ENCODE measurements at regions not wholly inside any gene's neighbourhood (a gene's known extent, or its start where the extent isn't known, plus 50 kb on each side); places are given as distances from the start of the nearest gene placed in this dataset.
"Not testable (repeated sequence)": the region's sequence is repeated elsewhere in the genome, so short reads cannot be mapped to it uniquely, and the experiment has no call there.

DNA sequence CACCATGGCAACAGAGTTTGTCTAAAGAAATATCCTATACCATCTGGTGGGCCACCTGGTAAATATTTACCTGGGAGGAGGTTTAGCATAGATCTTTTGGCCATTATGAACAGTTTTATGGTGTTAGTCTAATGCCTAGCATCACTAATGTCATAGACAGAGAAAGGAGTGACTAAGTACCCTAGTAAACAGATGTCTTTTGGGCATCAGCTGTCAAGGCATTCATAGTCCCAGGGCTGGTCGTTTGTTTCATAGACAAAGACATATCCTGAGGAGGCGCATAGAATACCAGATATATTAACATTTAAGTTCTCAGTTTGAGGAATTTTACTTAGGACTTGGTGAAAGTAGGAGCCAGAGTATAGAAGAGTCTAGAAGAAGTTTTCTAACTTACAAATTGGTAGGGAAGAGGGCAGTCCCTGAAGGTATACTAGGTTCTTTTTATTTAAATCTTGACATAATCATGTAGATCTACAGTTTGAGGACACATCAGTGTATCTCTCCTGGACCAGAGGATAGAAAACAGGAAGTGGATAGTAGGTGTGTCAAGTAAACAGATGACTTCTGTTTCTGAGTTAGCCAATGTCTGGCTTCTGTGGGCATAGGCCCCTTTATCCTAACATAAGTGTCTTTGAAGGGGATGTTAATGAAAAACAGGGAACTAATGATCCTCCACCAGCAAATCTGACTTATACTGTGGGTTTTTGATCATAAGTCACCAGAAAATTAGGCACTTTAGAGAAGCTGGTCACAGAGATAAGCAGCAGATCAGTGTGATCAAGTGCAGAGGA lies 105.0 kb upstream of the PRSS3 start:
- TF ChIP-seq POLR2AphosphoS5 (IDR thresholded peaks at IDR 0.05): no peak
- no peak for TF ChIP-seq POLR2A (IDR thresholded peaks at IDR 0.05)
- TF ChIP-seq, protein P1, sequence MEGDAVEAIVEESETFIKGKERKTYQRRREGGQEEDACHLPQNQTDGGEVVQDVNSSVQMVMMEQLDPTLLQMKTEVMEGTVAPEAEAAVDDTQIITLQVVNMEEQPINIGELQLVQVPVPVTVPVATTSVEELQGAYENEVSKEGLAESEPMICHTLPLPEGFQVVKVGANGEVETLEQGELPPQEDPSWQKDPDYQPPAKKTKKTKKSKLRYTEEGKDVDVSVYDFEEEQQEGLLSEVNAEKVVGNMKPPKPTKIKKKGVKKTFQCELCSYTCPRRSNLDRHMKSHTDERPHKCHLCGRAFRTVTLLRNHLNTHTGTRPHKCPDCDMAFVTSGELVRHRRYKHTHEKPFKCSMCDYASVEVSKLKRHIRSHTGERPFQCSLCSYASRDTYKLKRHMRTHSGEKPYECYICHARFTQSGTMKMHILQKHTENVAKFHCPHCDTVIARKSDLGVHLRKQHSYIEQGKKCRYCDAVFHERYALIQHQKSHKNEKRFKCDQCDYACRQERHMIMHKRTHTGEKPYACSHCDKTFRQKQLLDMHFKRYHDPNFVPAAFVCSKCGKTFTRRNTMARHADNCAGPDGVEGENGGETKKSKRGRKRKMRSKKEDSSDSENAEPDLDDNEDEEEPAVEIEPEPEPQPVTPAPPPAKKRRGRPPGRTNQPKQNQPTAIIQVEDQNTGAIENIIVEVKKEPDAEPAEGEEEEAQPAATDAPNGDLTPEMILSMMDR (IDR thresholded peaks at IDR 0.05): no peak
- no peak for TF ChIP-seq EP300 (IDR thresholded peaks at IDR 0.05)
- 67% methylated on average over 2 of the region's 2 CpGs for WGBS
- DNase-seq (ENCODE audit: low spot score in 2 of 2): no peak
- H3K4me3 ChIP-seq: no peak overlapping the region
- no peaks in the 10 kb centered on the region for H3K9me3 ChIP-seq
- H3K4me1 ChIP-seq: no peaks in the 10 kb centered on the region
- H3K27me3 ChIP-seq: peaks cover 3% of the 10 kb centered on the region
- H3K36me3 ChIP-seq: no peaks in the 10 kb centered on the region
- no peak overlapping the region for H3K27ac ChIP-seq

DNA sequence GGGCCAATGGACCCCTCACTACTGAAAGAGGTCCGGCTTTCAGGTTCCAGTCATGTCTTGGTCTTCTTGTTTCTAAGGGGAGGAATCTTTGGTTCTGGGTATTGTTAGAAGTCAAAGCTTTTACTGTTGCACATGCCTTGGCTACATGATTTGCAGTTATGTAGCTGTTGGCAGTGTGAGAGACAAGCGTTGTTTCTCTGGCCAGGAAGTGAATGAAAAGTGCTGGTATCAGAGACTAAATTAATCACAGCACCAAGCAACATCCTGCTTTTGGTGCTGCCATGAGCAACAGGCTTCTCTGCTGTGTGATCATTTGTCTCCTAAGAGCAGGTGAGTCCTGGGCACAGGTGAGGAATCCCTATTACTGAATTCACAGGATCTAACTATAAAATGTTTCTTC lies 100.1 kb upstream of the PRSS3 start:
- WGBS: 83% methylated on average over 2 of the region's 2 CpGs
- no peak for TF ChIP-seq EP300 (IDR thresholded peaks at IDR 0.05)
- TF ChIP-seq POLR2A (IDR thresholded peaks at IDR 0.05): no peak
- no peak for TF ChIP-seq POLR2AphosphoS5 (IDR thresholded peaks at IDR 0.05)
- TF ChIP-seq, protein P1 (IDR thresholded peaks at IDR 0.05): no peak

DNA sequence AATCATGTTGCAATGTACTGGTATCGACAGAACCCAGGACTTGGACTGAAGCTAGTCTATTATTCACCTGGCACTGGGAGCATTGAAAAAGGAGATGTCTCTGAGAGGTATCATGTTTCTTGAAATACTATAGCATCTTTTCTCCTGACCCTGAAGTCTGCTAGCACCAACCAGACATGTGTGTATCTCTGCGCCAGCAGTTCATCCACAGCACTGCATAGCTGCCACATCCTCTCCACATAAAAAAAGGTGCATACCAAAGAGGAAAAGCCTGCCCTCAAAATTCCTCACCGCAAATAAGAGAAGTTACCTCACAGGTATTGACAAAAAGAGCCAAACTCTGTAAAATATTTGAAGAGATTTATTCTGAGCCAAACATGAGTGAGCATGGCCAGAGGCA lies 99.5 kb upstream of the PRSS3 start:
- no peak overlapping the region for H3K27ac ChIP-seq
- no peak overlapping the region for H3K4me3 ChIP-seq
- no peaks in the 10 kb centered on the region for H3K4me1 ChIP-seq
- H3K27me3 ChIP-seq: peaks cover 3% of the 10 kb centered on the region
- DNase-seq (ENCODE audit: low spot score in 2 of 2): no peak
- no peak for TF ChIP-seq POLR2AphosphoS5 (IDR thresholded peaks at IDR 0.05)
- TF ChIP-seq EP300 (IDR thresholded peaks at IDR 0.05): no peak
- TF ChIP-seq, protein P1 (IDR thresholded peaks at IDR 0.05): no peak
- no peak for TF ChIP-seq POLR2A (IDR thresholded peaks at IDR 0.05)
- H3K9me3 ChIP-seq: no peaks in the 10 kb centered on the region
- no peaks in the 10 kb centered on the region for H3K36me3 ChIP-seq
- WGBS: 96% methylated on average over 3 of the region's 3 CpGs

More for the DNA sequence above, 100.1 kb upstream of the PRSS3 start:
- no peak for DNase-seq (ENCODE audit: low spot score in 2 of 2)
- Histone ChIP-seq H3K27me3 (peaks cover 3% of the 10 kb centered on the region), H3K4me3 (no peak overlapping the region), H3K9me3 (no peaks in the 10 kb centered on the region), H3K36me3 (no peaks in the 10 kb centered on the region), H3K4me1 (no peaks in the 10 kb centered on the region), H3K27ac (no peak overlapping the region)

DNA sequence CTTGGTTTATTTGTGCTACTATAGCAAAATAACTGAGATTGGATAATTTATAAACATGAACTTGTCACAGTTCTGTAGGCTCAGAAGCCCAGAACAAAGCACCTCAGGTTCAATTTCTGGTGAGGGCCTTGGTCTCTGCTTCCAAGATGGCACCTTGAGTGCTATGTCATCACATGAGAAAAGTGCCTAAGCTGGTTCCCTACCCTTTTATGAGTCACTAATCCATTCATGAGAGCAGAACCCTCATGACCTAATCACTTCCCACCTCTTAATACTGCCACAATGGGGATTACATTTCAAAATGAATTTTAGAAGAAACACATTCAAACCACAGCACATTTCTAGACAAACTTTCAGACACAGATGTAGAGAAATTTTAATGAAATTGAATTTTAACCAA lies 98.2 kb upstream of the PRSS3 start:
- Histone ChIP-seq H3K9me3 (no peaks in the 10 kb centered on the region), H3K4me3 (no peak overlapping the region)

DNA sequence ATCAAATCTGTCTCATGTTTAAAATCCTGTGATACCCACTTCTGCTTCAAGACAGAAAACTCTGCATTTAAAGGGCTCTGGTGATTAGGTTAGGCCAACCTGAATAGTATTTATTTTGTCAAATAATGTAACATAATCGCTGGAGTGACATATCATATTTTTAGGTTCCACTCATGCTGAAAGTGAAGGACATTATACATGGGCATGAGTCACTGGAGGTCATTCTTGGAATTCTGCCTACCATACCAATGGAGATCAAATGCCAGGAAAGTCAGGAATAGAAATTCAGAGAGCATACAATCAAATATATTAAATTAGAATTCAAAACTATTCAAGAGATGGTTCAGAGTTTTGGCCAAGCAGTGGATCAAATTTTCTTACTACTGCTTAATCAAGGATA lies 97.1 kb upstream of the PRSS3 start:
- no peak for TF ChIP-seq POLR2A (IDR thresholded peaks at IDR 0.05)
- TF ChIP-seq POLR2AphosphoS5 (IDR thresholded peaks at IDR 0.05): no peak
- no peak for TF ChIP-seq EP300 (IDR thresholded peaks at IDR 0.05)
- TF ChIP-seq, protein P1 (IDR thresholded peaks at IDR 0.05): no peak
- Histone ChIP-seq H3K4me3 (no peak overlapping the region), H3K27me3 (peaks cover 3% of the 10 kb centered on the region), H3K4me1 (no peaks in the 10 kb centered on the region), H3K27ac (no peak overlapping the region), H3K36me3 (no peaks in the 10 kb centered on the region), H3K9me3 (no peaks in the 10 kb centered on the region)
- no peak for DNase-seq (ENCODE audit: low spot score in 2 of 2)
- WGBS: 87% methylated on average over 1 of the region's 1 CpG

More for the DNA sequence above, 98.2 kb upstream of the PRSS3 start:
- Histone ChIP-seq H3K36me3 (no peaks in the 10 kb centered on the region), H3K27ac (no peak overlapping the region), H3K4me1 (no peaks in the 10 kb centered on the region), H3K27me3 (peaks cover 3% of the 10 kb centered on the region)
- TF ChIP-seq EP300 (IDR thresholded peaks at IDR 0.05) (no peak), POLR2A (IDR thresholded peaks at IDR 0.05) (no peak), POLR2AphosphoS5 (IDR thresholded peaks at IDR 0.05) (no peak)
- TF ChIP-seq, protein P1 (IDR thresholded peaks at IDR 0.05): no peak
- DNase-seq (ENCODE audit: low spot score in 2 of 2): no peak

DNA sequence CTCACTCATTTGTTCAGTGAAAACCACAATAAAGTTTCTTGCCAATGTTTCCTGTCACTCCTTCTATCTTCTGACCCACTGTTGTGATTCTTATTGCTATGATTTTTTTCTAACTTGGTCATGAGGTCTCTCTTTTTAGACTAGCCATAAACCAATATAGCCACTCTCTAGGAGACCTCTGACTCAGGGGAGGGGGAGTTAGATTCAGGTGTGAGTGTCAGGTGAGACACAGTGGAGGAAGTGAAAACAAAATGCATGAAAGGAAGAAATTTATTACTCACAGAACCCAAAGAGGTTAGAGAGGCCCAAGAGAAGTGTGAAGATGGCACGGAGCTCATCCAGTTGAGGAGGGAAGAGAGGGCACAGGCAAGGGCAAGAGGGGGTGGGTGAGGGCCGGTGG lies 94.4 kb upstream of the PRSS3 start:
- not testable (repeated sequence) for DNase-seq (ENCODE audit: low spot score in 2 of 2); H3K9me3 ChIP-seq; H3K4me1 ChIP-seq; H3K36me3 ChIP-seq; H3K27ac ChIP-seq; H3K27me3 ChIP-seq; H3K4me3 ChIP-seq
- 73% methylated on average over 2 of the region's 2 CpGs for WGBS
